ENCODE measurements at regions not wholly inside any gene's neighbourhood (a gene's known extent, or its start where the extent isn't known, plus 50 kb on each side); places are given as distances from the start of the nearest gene placed in this dataset.

DNA sequence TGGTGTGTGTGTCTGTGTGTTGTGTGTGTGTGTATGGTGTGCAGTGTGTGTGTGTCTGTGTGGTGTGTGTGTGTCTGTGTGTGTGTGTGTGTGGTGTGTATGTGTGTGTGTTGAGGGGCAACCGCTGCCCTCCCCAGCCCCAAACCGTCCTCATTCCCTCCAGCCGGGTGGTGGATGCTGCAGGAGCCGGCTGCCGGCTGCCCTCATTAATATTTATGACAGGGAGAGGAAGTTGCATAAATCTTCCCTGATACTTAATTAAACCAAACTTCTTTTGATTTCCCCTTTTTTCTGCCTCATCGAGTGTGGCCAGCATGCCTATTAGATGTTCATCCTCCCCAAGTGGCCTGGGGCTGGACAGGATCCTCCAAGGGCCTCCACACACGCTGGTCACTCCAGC, 121.4 kb upstream of the MVB12B start:
- intact Hi-C loops (cut with DNase I, micrococcal nuclease) = no loop called here
- no peaks in the 10 kb centered on the region for H3K36me3 Mint-ChIP-seq (ENCODE audit: low read depth)
- no peak overlapping the region for H3K27ac Mint-ChIP-seq
- H3K4me3 Mint-ChIP-seq = no peak overlapping the region
- Histone ChIP-seq H3K27ac (ENCODE audit: low read depth in 1 of 2, low read length in 2 of 2) (no peak overlapping the region), H3K4me1 (ENCODE audit: insufficient read depth, low read length) (no peaks in the 10 kb centered on the region), H3K36me3 (ENCODE audit: insufficient read depth, low read length) (no peaks in the 10 kb centered on the region), H3K27me3 (ENCODE audit: control insufficient read depth in 1 of 2, insufficient read depth in 2 of 2, low read length in 2 of 2) (peaks cover 22 to 33% of the 10 kb centered on the region in 2 experiments), H3K9me3 (ENCODE audit: control insufficient read depth in 1 of 2, insufficient read depth in 1 of 2, low read length in 2 of 2) (peaks cover 0 to 14% of the 10 kb centered on the region in 2 experiments), H3K4me3 (ENCODE audit: low read length) (no peak overlapping the region)
- no peak for DNase-seq
- no peaks in the 10 kb centered on the region for H3K4me1 Mint-ChIP-seq (ENCODE audit: low read depth)
- no peaks in the 10 kb centered on the region for H3K9me3 Mint-ChIP-seq
- ChIA-PET CTCF (no interaction called here), POLR2A (no interaction called here)
- TF ChIP-seq, protein P1, sequence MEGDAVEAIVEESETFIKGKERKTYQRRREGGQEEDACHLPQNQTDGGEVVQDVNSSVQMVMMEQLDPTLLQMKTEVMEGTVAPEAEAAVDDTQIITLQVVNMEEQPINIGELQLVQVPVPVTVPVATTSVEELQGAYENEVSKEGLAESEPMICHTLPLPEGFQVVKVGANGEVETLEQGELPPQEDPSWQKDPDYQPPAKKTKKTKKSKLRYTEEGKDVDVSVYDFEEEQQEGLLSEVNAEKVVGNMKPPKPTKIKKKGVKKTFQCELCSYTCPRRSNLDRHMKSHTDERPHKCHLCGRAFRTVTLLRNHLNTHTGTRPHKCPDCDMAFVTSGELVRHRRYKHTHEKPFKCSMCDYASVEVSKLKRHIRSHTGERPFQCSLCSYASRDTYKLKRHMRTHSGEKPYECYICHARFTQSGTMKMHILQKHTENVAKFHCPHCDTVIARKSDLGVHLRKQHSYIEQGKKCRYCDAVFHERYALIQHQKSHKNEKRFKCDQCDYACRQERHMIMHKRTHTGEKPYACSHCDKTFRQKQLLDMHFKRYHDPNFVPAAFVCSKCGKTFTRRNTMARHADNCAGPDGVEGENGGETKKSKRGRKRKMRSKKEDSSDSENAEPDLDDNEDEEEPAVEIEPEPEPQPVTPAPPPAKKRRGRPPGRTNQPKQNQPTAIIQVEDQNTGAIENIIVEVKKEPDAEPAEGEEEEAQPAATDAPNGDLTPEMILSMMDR (IDR thresholded peaks at IDR 0.05) = no peak
- ATAC-seq (ENCODE audit: poor library complexity) = no peak
- peaks cover 51% of the 10 kb centered on the region for H3K27me3 Mint-ChIP-seq

DNA sequence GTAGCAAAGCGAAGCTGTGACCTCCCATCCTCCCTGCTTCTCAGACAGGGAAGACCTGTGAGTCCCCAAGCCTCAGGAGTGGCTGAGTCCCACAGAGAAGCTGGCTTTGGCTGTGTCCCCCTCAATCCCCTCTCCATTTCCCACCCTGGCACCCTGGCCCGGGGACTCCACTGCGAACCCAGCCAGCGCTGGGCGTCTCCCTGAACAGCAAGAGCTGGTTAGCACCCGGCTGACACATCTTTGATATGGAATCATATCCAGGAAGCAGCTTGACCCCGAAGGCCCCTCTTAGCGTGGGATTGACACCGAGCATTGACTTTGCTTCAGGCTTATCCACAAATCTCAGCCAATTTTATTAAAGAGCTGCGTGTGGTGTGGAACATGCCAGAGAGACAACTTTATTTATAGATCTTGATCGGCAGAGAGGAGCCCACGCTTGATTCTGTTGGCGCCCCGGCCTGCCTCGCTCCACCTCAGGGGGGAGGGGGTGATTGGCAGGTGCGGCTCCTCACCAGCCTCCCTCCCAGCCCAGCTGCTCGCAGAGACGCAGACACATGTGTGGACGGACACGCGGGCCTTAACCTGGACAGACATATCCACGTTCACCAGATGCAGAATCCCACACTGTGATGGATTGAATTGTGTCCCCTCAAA, 120.7 kb upstream of the MVB12B start:
- Mint-ChIP-seq H3K9me3 (no peaks in the 10 kb centered on the region), H3K36me3 (ENCODE audit: low read depth) (no peaks in the 10 kb centered on the region), H3K4me1 (ENCODE audit: low read depth) (no peaks in the 10 kb centered on the region), H3K27ac (no peak overlapping the region), H3K27me3 (peaks cover 45% of the 10 kb centered on the region), H3K4me3 (no peak overlapping the region)
- Histone ChIP-seq H3K27me3 (ENCODE audit: control insufficient read depth in 1 of 2, insufficient read depth in 2 of 2, low read length in 2 of 2) (peaks cover 22 to 33% of the 10 kb centered on the region in 2 experiments), H3K27ac (ENCODE audit: low read depth in 1 of 2, low read length in 2 of 2) (no peak overlapping the region), H3K36me3 (ENCODE audit: insufficient read depth, low read length) (no peaks in the 10 kb centered on the region), H3K4me3 (ENCODE audit: low read length) (no peak overlapping the region), H3K4me1 (ENCODE audit: insufficient read depth, low read length) (no peaks in the 10 kb centered on the region), H3K9me3 (ENCODE audit: control insufficient read depth in 1 of 2, insufficient read depth in 1 of 2, low read length in 2 of 2) (peaks cover 0 to 14% of the 10 kb centered on the region in 2 experiments)
- CTCF ChIA-PET = no interaction called here
- intact Hi-C loops (cut with DNase I, micrococcal nuclease) = no loop called here
- POLR2A ChIA-PET = no interaction called here
- TF ChIP-seq, protein P1 (IDR thresholded peaks at IDR 0.05) = no peak
- no peak for ATAC-seq (ENCODE audit: poor library complexity)
- no peak for DNase-seq

DNA sequence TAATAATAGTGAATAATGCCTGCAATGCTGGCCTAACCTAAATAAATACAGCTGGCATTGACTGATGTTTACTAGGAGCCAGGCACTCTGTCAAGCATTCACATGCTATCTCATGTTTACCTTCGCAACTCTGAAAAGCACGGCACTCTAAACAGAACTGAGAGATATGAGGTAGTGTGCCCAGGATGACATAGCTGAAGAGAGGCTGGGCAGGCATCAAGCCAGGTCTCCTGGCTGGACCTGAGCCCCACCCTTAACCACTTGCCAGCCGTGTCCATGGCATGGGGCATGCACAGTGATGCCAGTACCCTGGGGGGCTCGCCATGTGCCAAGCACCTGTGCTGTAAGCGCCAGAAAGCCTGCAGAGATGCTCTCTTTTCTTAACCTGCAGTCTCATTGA, 119.4 kb upstream of the MVB12B start:
- H3K27me3 Mint-ChIP-seq = peaks cover 33% of the 10 kb centered on the region
- Histone ChIP-seq H3K4me3 (ENCODE audit: low read length) (no peak overlapping the region), H3K9me3 (ENCODE audit: control insufficient read depth in 1 of 2, insufficient read depth in 1 of 2, low read length in 2 of 2) (peaks cover 0 to 14% of the 10 kb centered on the region in 2 experiments), H3K27me3 (ENCODE audit: control insufficient read depth in 1 of 2, insufficient read depth in 2 of 2, low read length in 2 of 2) (peaks cover 22 to 33% of the 10 kb centered on the region in 2 experiments), H3K36me3 (ENCODE audit: insufficient read depth, low read length) (no peaks in the 10 kb centered on the region), H3K27ac (ENCODE audit: low read depth in 1 of 2, low read length in 2 of 2) (no peak overlapping the region), H3K4me1 (ENCODE audit: insufficient read depth, low read length) (no peaks in the 10 kb centered on the region)
- DNase-seq (no peak), ATAC-seq (ENCODE audit: poor library complexity) (no peak)
- H3K36me3 Mint-ChIP-seq (ENCODE audit: low read depth) = no peaks in the 10 kb centered on the region
- H3K27ac Mint-ChIP-seq = no peak overlapping the region
- CTCF ChIA-PET = no interaction called here
- intact Hi-C loops (cut with DNase I, micrococcal nuclease) = no loop called here
- no peak overlapping the region for H3K4me3 Mint-ChIP-seq
- no peaks in the 10 kb centered on the region for H3K4me1 Mint-ChIP-seq (ENCODE audit: low read depth)
- TF ChIP-seq, protein P1 (IDR thresholded peaks at IDR 0.05) = no peak
- POLR2A ChIA-PET = no interaction called here
- H3K9me3 Mint-ChIP-seq = no peaks in the 10 kb centered on the region
